Breast epithelium (tissue), 4 donors: ENCODE measurements at regions not wholly inside any gene's neighbourhood (a gene's known extent, or its start where the extent isn't known, plus 50 kb on each side); places are given as distances from the start of the nearest gene placed in this dataset.
A peak's percentile ranks its signal among the peaks of the same experiment; 100 is the strongest.

ENCODE experiments used
- DNase-seq, 2 donors: peaks; one replicate each; pipeline ENCODE4 v3.0.0-alpha.2; 2019; ENCODE audit warnings: low spot score in 2 of 2
- H3K27ac ChIP-seq, 2 donors: fragments of 200-600 bp; sonication (generic) in 1 of 2; one replicate each; pipeline ENCODE4 v1.5.1; 2016 to 2019; ENCODE audit warnings: mild to moderate bottlenecking in 1 of 2
- H3K27me3 ChIP-seq, 2 donors: fragments of 200-600 bp; sonication (generic) in 1 of 2; one replicate each; pipeline versions ENCODE4 v1.5.1 to v1.6.0; 2017 to 2019; ENCODE audit warnings: control low read depth in 1 of 2, mild to moderate bottlenecking in 1 of 2
- H3K36me3 ChIP-seq: fragments of 200-600 bp; one replicate; pipeline ENCODE4 v1.5.1; 2019
- H3K4me1 ChIP-seq, 2 donors: fragments of 200-600 bp; sonication (generic); one replicate each; pipeline ENCODE4 v1.5.1; 2016 to 2019; ENCODE audit warnings: control low read depth in 1 of 2
- H3K4me3 ChIP-seq, 3 donors: fragments of 200-600 bp; sonication (generic); 1 replicate in 2 of 3; 2 replicates in 1 of 3; pipeline ENCODE4 v1.5.1; 2016 to 2019; ENCODE audit warnings: mild to moderate bottlenecking in 3 of 3, moderate library complexity in 2 of 3
- H3K9me3 ChIP-seq, 2 donors: fragments of 200-600 bp; sonication (generic) in 1 of 2; one replicate each; pipeline ENCODE4 v1.5.1; 2016 to 2019; ENCODE audit warnings: control low read depth in 1 of 2
- CTCF ChIP-seq, 3 donors: fragments of 450-650 bp; IDR thresholded peaks; one replicate each; pipeline ENCODE4 v1.5.1; 2016 to 2017; ENCODE audit warnings: antibody characterized with exemption in 3 of 3, mild to moderate bottlenecking in 3 of 3, moderate library complexity in 3 of 3
- POLR2A ChIP-seq: fragments of 450-650 bp; IDR thresholded peaks from one replicate; pipeline ENCODE4 v1.6.1; 2016; ENCODE audit warnings: antibody characterized with exemption, mild to moderate bottlenecking, moderate library complexity
- POLR2AphosphoS5 ChIP-seq, 3 donors: sonication (generic); formaldehyde crosslinking; IDR thresholded peaks; one replicate each; pipeline ENCODE4 v1.6.1; 2017; ENCODE audit warnings: antibody characterized with exemption in 3 of 3
- intact Hi-C: fragments of 100-400 bp; cut with DNase I; formaldehyde crosslinking; loops from one replicate; pipeline ENCODE4 v1.15.1; 2023; ENCODE audit warnings: low total_unique reads

- H3K27me3 ChIP-seq = no peaks in the 10 kb centered on the region
- H3K36me3 ChIP-seq = no peaks in the 10 kb centered on the region
- H3K4me1 ChIP-seq = no peaks in the 10 kb centered on the region
- H3K9me3 ChIP-seq = peaks cover 0 to 10% of the 10 kb centered on the region in 2 donors
- no peak overlapping the region for H3K4me3 ChIP-seq
- H3K27ac ChIP-seq = no peak overlapping the region
- intact Hi-C loops = no loop called here
- TF ChIP-seq POLR2AphosphoS5 (IDR thresholded peaks at IDR 0.05) (no peak), POLR2A (no peak), CTCF (IDR thresholded peaks at IDR 0.05) (no peak)
- no peak for DNase-seq
Measured at GRCh38 chr10:53276797-53277196, 504.2 kb upstream of the MBL2 start.

DNA sequence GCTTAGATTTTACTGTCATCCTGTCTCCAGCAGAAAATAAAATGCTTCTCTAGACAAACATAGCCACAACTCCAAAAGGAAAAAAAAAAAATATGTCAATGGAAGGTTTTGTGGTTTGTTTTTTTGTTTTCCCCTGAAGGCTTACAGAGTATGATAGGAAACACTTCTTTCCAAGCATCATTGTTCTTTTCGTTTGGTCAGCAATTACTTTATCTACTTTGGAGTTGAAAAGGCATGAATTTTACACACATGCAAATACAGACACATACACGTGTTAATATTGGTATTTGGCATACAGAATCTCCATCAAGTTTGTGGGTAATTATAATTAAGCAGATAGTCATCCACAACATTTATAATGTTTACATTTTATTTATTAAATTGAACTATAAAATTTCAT, 496.9 kb upstream of the MBL2 start:
- intact Hi-C loops = no loop called here
- H3K9me3 ChIP-seq = peaks cover 0 to 10% of the 10 kb centered on the region in 2 donors
- no peak overlapping the region for H3K4me3 ChIP-seq
- TF ChIP-seq POLR2A = no peak
- no peak for TF ChIP-seq CTCF (IDR thresholded peaks at IDR 0.05)
- TF ChIP-seq POLR2AphosphoS5 (IDR thresholded peaks at IDR 0.05) = no peak
- no peaks in the 10 kb centered on the region for H3K36me3 ChIP-seq
- H3K27ac ChIP-seq = no peak overlapping the region
- H3K4me1 ChIP-seq = no peaks in the 10 kb centered on the region
- no peaks in the 10 kb centered on the region for H3K27me3 ChIP-seq
- DNase-seq = no peak

GRCh38 chr10:53260213-53260612, 487.6 kb upstream of the MBL2 start:
- Histone ChIP-seq H3K9me3 (no peaks in the 10 kb centered on the region), H3K4me3 (no peak overlapping the region), H3K36me3 (no peaks in the 10 kb centered on the region), H3K4me1 (no peaks in the 10 kb centered on the region), H3K27me3 (no peaks in the 10 kb centered on the region), H3K27ac (no peak overlapping the region)
- DNase-seq = no peak
- intact Hi-C loops = no loop called here
- TF ChIP-seq CTCF (IDR thresholded peaks at IDR 0.05) = no peak
- TF ChIP-seq POLR2A = no peak
- no peak for TF ChIP-seq POLR2AphosphoS5 (IDR thresholded peaks at IDR 0.05)

DNA sequence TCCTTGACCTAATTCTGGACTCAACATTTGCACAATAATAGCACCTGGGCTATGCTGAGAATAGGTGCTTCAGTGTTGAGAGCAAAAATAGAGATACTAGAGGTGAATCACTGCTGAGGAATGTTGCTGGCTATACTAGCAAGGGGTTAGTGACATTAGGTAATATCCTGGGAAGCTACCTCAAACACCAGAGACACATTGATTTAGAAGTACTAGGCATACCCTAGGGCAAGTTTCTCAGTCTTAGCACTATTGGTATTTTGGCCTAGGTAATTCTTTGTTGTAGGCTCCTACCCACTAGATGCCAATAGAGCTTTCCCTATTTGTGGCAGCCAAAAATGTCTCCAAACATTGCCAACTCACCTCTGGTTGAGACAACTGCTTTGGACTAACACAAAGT, 484.0 kb upstream of the MBL2 start:
- Histone ChIP-seq H3K27me3 (no peaks in the 10 kb centered on the region), H3K4me3 (no peak overlapping the region), H3K4me1 (no peaks in the 10 kb centered on the region), H3K36me3 (no peaks in the 10 kb centered on the region), H3K27ac (peak overlapping the region; percentile 38 to 58), H3K9me3 (peaks cover 0 to 8% of the 10 kb centered on the region in 2 donors)
- intact Hi-C loops = no loop called here
- TF ChIP-seq CTCF (IDR thresholded peaks at IDR 0.05) = no peak
- peak in 1 of 3 donors; percentile 51 for TF ChIP-seq POLR2AphosphoS5 (IDR thresholded peaks at IDR 0.05)
- no peak for TF ChIP-seq POLR2A
- peak in 1 of 2 donors; percentile 55 for DNase-seq

GRCh38 chr10:53255661-53256205, 483.1 kb upstream of the MBL2 start:
- Histone ChIP-seq H3K27ac (peak overlapping the region; percentile 18 to 58), H3K27me3 (no peaks in the 10 kb centered on the region), H3K4me3 (no peak overlapping the region), H3K4me1 (no peaks in the 10 kb centered on the region), H3K9me3 (peaks cover 0 to 8% of the 10 kb centered on the region in 2 donors), H3K36me3 (no peaks in the 10 kb centered on the region)
- TF ChIP-seq POLR2AphosphoS5 (IDR thresholded peaks at IDR 0.05) (no peak), POLR2A (no peak), CTCF (IDR thresholded peaks at IDR 0.05) (no peak)
- no peak for DNase-seq
- intact Hi-C loops = no loop called here
